NCI-H2171 treated with DMSO at 0.1 percent for 48 hours (cell line): ENCODE measurements at regions not wholly inside any gene's neighbourhood (a gene's known extent, or its start where the extent isn't known, plus 50 kb on each side); places are given as distances from the start of the nearest gene placed in this dataset.
A peak's percentile ranks its signal among the peaks of the same experiment; 100 is the strongest.
"Not testable (repeated sequence)": the region's sequence is repeated elsewhere in the genome, so short reads cannot be mapped to it uniquely, and the experiment has no call there.

Experiments used
- DNase-seq: peaks from one replicate; lab custom pipeline; 2025; lab: John Stamatoyannopoulos, UW

DNA sequence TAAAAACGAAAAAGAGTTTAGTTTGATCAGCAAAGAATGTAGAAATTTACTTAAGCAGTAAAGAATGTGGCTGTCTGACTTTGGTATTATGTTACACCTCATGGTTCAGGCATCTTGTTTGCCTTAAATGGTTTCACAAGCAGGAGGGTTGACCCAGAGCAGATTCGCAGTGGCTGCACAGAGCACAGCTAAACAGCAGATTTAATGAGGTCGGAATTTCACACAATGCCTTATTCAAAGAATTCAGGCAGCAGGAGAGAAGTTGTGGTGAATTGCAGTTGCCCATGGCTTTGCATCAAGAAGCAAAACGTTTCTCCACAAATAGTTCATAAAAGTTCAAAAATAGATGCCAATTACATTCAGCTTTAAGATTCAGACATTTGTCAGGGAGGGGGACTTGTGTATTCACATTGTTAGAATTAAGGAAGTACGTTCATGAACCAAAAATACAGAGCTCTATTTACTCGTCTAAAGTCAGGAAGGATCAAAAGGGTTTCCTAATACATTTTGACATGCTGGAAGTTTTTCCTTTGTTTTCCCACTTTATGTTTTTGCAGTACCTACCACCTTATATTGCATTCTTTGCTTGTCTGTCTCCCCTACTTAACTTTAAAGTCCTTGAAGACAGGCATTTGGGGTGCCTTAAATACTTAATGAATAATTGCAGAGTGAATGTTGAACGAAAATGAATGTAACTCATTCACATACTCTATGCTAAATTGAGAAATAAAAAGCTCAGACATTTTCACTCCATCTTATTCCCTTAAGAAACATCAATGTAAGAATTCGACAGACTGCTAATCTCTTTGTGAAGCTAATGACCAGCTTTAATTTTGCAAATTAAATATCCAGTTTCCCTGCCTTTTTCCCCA lies 1163.6 kb upstream of the CITED2 start:
- DNase-seq = peak; percentile 26

DNA sequence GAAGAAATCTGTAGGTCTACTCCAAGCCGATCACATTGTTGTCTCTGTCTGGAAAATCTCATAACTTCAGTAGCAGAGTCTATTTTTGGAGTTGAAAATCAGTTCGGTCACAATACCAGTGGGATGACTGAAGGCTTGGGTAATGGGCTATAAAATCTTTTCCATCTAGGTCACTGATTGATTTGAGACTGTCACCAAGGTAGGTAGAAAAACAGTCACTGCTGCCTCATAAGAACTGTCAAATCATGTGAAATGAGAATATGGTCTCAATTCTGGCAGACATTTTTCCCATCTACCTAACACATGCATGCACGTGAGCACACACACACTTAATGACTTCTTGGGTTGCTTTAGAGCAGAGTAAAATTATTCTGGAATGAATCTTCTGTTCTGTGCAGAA lies 1162.8 kb upstream of the CITED2 start:
- DNase-seq = no peak

DNA sequence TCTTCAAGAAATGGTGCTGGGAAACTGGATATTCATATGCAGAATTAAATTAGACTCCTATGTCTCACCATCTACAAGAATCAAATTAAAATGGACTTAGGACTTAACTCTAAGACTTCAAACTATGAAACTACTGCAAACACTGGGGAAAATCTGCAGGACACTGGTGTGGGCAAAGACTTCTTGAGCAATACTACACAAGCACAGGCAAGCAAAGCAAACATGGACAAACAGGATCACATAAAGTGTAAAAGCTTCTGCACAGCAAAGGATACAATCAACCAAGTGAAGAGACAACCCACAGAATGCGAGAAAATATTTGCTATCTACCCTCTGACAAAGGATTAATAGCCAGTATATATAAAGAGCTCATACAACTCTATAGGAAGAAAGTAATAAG lies 1161.1 kb upstream of the CITED2 start:
- DNase-seq = no peak

DNA sequence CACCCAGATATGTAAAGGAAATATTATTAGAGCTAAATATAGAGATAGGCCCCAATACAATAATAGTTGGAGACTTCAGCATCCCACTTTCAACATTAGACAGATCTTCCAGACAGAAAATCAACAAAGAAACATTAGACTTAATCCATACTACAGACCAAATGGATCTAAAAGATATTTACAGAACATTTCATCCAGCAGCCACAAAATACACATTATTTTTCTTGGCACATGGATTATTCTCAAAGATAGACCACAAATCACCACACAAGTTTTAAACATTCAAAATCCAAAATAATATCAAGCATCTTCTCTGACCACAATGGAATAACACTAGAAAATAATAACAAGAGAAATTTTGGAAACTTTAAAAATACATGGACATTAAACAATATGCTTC lies 1159.1 kb upstream of the CITED2 start:
- no peak for DNase-seq

DNA sequence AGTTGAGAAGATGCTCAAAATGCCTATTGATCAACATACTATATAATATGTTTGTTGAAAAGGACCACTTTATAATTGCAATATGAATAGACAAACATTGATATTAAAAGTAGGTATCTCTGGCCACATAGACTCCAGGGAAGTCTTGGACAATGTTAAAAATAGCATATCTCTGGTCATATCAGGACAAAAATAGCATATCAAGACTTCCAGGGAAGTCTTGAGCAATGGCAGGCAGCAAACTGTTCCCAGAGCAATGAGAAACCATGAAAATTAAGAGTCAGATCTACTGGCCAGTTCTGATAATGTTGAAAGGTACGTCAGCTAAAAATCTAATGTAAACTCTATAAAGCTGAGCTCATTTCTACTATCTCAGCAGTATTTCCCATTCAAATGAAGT lies 1130.3 kb upstream of the CITED2 start:
- no peak for DNase-seq

DNA sequence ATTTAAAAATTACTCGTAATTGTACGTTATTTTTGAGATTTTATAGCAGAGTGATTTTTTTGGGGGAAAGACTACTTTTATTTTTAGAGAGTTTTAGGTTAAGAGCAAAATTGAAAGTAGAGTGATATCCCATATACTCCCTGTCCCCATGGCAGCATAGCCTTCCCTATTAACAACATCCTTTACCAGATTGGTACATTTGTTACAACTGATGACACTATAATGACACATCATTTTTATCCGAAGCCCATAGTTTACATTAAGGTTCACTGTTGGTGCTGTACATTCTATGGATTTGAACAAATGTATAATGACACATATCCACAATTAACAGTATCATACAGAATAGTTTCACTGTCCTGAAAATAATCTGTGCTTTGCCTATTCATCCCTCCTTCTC lies 1126.4 kb upstream of the CITED2 start:
- no peak for DNase-seq

DNA sequence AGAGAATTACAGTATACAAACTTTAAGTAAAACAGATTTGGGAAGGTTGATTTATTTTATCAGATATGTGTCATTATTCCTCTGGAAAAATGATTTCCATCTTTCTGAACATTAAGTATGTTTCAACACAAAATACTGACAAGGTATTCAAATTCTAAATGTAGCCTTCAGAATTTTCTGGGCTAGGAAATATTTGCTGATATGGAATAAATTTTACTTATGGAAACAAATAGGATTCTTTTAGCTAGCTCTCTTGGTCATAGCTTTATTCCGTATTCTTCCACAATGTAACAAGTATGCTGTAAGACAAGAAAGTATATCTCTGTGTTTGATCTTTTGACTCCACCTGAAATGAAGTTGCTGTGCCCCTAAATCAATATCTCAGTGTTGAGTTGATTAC lies 1125.2 kb upstream of the CITED2 start:
- no peak for DNase-seq

DNA sequence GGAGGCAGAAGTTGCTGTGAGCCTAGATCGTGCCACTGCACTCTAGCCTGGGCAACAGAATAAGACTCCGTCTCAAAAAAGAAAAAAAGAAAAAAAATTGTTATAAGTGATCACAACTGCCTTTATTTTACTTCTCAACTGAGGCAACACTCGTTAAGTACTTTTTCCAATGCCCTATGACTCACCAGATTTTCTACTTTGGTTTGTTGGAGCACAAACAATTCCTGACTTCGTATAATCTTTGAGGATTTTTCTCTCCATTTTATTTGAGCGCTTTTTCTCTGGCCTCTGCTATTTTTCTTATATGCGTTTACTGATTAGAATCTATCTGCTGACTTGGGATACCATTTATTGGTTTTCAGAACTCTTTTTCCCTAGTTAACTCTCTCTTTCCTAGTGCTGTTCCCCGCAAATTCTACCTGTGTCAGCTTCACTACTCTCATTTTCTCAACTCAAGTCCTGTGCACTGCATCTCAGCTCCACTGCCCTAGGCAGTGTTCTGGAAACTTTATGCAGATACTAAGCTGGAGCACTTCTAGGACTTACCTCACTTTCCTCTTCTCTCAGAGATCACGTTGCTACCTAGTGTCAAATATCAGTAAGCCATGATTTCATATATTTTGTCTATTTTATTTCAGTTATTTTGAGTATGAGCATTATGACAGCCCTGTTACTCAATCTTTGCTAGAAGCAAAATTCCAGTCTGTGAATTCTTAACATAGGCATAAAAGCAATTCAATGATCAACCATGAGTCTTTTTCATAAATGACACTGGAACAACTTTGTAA lies 1120.1 kb upstream of the CITED2 start:
- no peak for DNase-seq

DNA sequence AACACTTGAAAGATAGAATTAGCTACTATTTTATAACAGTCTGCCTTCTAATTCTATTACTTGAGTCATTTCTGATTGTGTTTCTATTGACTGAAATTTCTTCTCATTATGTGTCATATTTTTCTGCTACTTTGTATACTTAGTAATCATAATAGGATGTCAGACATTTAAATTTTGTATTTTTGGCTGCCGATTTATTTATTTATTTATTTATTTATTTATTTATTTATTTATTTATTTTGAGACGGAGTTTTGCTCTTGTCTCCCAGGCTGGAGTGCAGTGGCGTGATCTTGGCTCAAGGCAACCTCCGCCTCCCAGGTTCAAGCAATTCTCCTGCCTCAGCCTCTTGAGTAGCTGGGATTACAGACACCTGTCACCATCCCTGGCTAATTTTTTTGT lies 1119.0 kb upstream of the CITED2 start:
- not testable (repeated sequence) for DNase-seq

DNA sequence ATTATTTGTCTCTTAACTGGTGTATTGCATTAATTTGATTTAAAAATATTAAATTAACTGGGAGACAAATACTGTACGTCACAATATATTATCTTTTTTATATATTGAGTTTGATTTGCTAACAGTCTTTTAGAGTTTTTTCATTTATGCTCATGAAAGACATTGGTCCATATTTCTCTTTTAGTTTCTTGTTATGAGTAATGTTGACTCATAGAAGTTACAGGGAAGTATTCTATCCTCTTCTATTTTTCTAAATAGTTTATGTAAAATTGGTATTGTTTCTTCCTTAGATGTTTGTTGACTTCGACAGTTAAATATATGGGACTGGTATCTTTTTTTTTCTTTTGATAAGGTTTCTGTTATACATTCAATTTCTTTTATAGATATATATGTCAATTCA lies 1115.6 kb upstream of the CITED2 start:
- DNase-seq = no peak

DNA sequence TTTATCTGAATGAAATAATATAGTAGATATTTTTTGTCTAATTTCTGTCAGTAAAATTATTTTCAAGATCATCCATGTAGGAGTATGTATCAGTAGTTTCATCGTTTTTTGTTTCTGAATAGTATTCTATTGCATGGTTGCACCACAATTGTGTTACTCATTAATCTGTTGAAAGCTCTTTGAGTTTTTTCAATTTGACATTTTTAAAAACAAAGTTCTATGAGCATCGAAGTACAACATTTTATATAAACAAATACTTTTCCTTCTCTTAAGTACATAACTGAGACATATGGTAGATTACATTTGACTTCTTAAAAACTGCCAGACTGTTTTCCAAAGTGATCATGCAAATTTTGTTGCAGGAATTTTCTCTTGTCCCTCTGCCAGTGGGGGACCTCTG lies 1113.1 kb upstream of the CITED2 start:
- no peak for DNase-seq

DNA sequence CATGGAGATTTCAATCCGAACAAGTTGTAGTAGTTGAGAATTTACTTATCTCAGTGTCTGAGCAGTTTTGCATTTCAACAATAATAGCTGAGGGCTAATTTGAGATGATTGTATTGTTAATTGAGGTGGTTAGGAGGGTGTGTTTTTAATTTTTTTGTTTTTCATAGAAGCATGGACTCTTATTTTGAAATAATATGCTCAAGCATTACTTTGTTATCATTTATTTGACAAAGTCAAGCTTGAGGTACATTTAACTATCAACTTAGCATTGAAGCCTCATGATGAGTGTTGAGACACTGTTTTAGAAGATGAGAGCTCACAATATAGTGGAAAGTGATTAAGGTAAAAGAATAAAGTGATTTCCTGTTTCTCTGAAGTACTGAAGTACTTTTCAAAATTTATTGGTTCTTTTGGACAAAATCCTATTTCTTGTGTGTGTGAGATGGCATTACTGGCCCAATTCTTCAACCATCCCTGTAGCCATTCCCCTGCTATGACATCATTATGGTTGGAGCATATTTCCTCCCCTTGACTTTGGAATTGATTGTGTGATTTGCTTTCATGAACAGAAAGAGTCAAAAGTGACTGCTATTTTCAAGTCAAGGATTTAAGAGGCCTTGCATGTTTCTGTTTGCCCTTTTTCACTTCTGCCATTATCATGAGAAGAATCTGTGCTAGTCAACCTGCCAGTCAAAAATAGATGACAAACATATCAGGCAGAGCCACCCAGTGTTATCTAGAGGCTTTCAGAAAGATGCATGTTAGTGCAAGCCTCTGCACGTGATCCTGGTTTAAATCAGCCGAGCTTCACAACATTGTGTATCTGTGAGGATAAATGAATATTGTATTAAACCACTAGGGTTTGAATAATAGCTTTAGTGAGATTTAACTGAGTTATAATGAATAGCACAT lies 1112.3 kb upstream of the CITED2 start:
- no peak for DNase-seq

DNA sequence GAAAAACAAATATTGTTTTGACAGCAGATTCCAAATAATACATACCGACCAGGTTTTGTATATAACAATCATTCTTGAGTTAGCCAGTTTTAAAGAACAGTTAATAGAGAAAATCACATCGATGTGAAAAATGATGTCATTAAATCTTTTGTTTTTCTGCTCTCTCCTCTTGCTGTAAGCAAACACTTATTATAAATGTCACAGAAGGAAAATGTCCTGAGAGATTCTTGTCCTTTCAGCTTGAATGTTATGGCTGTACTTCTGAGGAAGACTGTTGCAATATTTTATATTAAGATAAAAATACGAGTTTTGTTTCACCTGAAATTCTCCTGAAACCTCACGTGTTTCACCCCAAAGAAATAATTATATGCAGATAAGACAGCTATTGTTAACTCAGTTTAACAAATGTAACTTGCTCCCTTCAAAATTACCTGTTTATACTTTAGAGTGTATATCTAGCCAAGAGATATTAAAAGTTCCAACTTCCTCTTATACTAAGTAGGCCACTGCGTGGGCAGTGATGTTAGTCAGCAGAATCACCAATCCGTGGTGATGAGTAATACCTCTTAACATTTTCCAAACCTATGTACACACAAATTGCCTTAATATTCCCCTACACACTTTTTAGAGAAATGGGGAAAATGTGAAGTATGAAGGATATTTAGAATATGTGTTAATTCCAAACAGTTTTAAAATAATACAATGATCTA lies 1111.4 kb upstream of the CITED2 start:
- no peak for DNase-seq

DNA sequence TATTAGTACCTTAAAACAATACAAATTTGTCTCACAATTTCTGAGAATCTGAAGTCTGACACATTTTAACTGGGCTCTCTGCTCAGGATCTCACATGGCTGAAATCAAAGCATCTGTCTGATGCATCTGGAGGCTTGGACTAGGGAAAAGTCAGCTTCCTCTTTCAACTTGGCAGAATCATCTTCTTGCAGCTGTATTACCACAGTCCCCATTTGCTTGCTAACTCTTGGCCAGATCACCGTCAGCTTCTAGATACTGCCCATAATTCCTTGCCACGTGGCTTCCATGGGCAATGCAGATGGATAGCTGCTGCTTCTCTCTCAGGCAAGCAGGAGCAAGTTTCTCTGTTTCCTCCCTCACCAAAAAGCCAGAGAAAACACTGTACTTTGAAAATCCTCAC lies 1106.4 kb upstream of the CITED2 start:
- no peak for DNase-seq

DNA sequence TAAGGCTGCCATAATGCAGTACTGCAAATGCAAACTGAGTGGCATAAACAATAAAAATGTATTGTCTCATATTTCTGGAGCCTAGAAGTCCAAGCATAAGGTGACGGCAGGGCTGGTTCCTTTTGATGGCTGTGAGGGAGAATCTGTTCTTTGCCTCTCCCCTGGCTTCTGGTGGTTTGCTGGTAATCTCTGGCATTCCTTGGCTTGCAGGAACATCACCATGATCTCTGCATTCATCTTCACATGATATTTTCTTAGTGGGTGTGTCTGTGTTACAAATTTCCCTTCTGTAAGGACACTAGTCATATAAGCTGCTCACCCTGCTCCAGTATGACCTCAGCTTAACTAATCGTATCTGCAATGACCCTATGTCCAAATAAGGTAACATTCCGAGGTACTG lies 1104.2 kb upstream of the CITED2 start:
- DNase-seq = no peak

DNA sequence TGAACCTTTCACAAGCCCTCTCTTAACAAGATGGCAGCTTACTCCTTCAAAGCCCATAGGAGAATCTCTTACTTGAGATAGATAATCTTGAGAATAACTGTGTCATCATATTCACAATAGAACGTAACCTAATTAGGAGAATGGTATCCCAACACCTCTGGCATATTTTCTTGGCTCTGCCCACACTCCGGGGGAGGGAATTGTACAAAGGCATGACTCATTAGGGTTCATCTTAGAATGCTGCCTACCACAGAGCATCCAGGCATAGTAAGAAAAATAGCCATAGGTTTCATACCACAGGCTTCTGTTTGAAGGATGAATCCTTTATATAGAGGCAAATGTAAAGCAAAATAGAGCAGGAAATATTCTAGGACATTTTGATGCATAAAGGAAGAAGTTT lies 1100.6 kb upstream of the CITED2 start:
- DNase-seq = no peak

DNA sequence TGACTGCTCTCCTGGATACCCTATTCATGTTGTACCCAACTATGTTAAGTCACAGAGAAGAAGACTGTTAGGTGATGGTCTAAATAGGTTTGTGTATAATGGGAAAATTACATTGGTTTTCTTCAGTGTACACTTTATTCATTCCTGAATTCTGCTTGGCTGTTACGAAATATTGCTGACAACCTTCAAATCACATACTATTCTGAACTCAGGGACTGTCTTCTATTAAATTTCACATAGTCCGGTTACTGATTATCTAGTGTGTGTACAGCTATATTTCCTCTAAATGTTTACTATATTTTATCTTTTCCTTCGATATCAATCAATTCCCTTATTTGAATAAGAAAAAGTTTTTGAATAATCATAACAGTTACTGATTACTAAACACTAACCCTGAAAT lies 1090.3 kb upstream of the CITED2 start:
- DNase-seq = no peak

DNA sequence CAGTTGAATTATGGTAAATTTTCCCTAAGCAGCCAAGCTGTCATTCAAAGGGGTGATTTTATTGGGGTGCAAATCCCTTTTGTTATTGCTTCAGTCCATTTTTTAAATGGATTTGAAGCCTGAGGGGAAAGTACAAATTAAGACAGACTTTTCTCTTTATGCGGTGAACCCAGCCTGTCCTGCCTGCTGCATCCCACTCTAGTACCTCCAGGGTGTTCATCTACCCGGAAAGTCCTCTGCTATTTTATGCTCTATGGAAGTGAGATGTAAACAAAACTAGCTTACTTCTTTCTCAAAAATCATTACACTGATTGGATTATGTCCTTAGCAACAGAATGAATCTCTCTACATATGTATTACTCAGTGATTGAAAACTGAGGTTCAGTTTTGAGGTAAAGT lies 1088.9 kb upstream of the CITED2 start:
- no peak for DNase-seq

DNA sequence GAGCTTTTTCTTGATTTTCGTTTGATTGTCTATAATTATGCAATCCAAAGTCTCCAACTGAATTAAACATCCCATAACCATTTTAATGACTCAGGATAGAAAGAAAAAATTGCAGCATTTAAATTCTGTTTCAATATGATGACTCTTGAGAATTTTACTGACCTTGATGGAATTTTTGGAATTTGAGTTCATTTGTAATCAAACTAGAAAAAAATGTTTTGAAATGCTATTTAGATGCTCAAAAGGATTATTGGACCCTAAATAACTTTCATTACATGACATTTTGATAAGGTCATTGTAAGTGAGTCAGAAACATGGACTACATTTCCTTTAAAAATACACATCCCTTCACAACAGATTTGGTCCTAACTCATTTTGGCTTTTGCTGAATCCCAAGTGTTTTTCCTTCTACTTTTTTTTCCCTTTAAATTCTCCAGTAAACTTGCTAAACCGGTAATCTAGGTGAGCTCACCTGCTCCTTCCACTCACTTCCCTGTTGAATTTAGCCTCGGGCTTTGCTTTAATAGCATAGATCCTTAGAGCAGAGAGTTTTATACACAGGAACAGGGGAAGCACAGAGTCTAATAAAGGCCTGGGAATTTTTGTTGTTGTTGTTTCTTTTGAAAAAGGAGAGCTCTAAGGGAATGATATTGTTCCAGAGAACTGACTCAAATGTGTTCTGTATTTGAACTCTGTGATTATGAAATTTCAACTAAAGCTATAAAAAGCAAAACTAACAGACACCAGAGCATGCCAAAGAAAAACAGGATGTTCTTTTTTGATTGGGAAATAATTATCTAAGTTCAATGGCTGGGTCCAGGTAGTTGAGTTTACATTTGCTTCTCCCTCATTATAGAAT lies 1088.2 kb upstream of the CITED2 start:
- no peak for DNase-seq

DNA sequence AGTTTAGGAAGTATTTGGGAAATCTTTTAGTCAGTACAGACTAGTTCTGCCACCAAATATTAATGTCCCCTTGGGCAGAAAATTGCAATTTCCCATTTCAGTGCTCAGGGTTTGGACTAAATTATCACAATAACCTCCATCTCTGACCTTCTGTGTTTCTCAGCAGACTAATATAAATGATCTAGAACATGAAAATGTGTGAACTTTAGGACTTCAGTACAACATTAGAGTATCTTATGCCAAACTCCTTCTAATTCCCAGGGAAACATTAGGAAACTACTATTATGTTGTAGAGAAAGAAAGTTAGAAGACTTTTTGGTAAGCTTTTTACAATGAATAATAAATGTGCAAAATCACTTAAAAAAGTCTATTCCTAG lies 1087.6 kb upstream of the CITED2 start:
- no peak for DNase-seq

DNA sequence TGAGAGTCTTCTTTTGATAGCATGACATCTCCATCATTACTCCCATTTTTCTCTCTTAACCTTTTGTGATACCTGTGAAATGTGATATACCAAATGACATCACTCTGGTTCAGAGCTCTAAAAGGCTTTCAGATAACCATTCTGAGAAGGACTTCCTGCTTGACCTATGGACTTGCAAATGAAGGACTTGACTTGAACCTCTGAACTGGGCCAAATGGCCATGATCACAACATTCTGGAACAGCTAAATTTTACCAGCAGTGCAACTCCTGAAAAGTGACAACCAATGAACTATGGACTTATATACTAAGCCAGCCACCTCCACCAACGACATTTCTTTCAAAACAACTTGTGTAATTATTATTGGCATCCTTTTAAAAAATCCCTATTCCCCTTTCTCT lies 1085.8 kb upstream of the CITED2 start:
- no peak for DNase-seq
